SK-N-SH (cell line): ENCODE measurements at regions not wholly inside any gene's neighbourhood (a gene's known extent, or its start where the extent isn't known, plus 50 kb on each side); places are given as distances from the start of the nearest gene placed in this dataset.

Experiments
- CTCF ChIA-PET: fragments of 300-600, 350-600 bp; formaldehyde crosslinking; extraction: SDS; loops from one replicate; lab custom pipeline; 2021; lab: Yijun Ruan, JAX
- POLR2A ChIA-PET: fragments of 350-600 bp; sonication (Branson Sonifier 250); formaldehyde crosslinking; extraction: SDS; loops from one replicate; lab custom pipeline; 2020; ENCODE audit warnings: antibody characterized with exemption, inconsistent platforms; lab: Yijun Ruan, JAX
- DNase-seq: peaks from one replicate; pipeline ENCODE4 v3.0.0; 2012
- H2AFZ ChIP-seq: fragments of 200-600 bp; sonication (generic); 2 replicates; pipeline ENCODE4 v1.8.1; 2016; ENCODE audit warnings: antibody characterized with exemption, mild to moderate bottlenecking, low read depth
- H3F3A ChIP-seq: fragments of 200-600 bp; sonication (generic); replicated peaks from 2 replicates; pipeline ENCODE3; 2016; ENCODE audit warnings: antibody characterized with exemption, mild to moderate bottlenecking; ENCODE audit not compliant: insufficient read depth
- H3K27ac ChIP-seq, 2 experiments: fragments of 200-500 bp in 1 of 2; fragments of 200-600 bp in 1 of 2; sonication (Bioruptor generic) in 1 of 2; sonication (generic), shearing (Covaris generic) in 1 of 2; 2 replicates each; pipeline versions ENCODE4 v1.5.1 to v1.6.1; 2014 to 2016; ENCODE audit warnings: low read depth in 2 of 2, inconsistent platforms in 1 of 2, low read length in 1 of 2, mild to moderate bottlenecking in 1 of 2, mixed read lengths in 1 of 2
- H3K27me3 ChIP-seq: fragments of 200-600 bp; sonication (generic), shearing (Covaris generic); 2 replicates; pipeline ENCODE4 v1.6.1; 2016; ENCODE audit warnings: mixed run types; ENCODE audit not compliant: insufficient read depth
- H3K36me3 ChIP-seq, 2 experiments: fragments of 200-500 bp in 1 of 2; fragments of 200-600 bp in 1 of 2; sonication (Bioruptor generic) in 1 of 2; sonication (generic) in 1 of 2; replicated peaks in 1 of 2; 2 replicates each; pipeline versions ENCODE3 to v1.5.1; 2014 to 2016; ENCODE audit warnings: low read length in 1 of 2, mild to moderate bottlenecking in 1 of 2; ENCODE audit not compliant: insufficient read depth in 2 of 2, control insufficient read depth in 1 of 2
- H3K4me1 ChIP-seq, 2 experiments: fragments of 200-500 bp in 1 of 2; fragments of 200-600 bp in 1 of 2; sonication (Bioruptor generic) in 1 of 2; sonication (generic), shearing (Covaris generic) in 1 of 2; 2 replicates each; pipeline versions ENCODE4 v1.5.1 to v1.6.1; 2014 to 2016; ENCODE audit warnings: low read depth in 1 of 2, low read length in 1 of 2, mixed run types in 1 of 2; ENCODE audit not compliant: insufficient read depth in 2 of 2, control insufficient read depth in 1 of 2
- H3K4me2 ChIP-seq: fragments of 200-600 bp; sonication (generic), shearing (Covaris generic); 2 replicates; pipeline ENCODE4 v1.6.1; 2017; ENCODE audit warnings: mixed run types
- H3K4me3 ChIP-seq, 2 experiments: fragments of 200-500 bp in 1 of 2; fragments of 200-600 bp in 1 of 2; sonication (Bioruptor generic) in 1 of 2; sonication (generic), shearing (Covaris generic) in 1 of 2; 2 replicates each; pipeline versions ENCODE4 v1.5.1 to v1.8.1; 2014 to 2016; ENCODE audit warnings: low read depth in 2 of 2, inconsistent platforms in 1 of 2, low read length in 1 of 2, mild to moderate bottlenecking in 1 of 2, mixed read lengths in 1 of 2, moderate library complexity in 1 of 2
- H3K79me2 ChIP-seq: fragments of 200-600 bp; sonication (generic); 2 replicates; pipeline ENCODE4 v1.8.1; 2017; ENCODE audit warnings: mild to moderate bottlenecking; ENCODE audit not compliant: insufficient read depth
- H3K9ac ChIP-seq: fragments of 200-600 bp; sonication (generic); 2 replicates; pipeline ENCODE4 v1.6.1; 2017; ENCODE audit warnings: mixed run types
- H3K9me2 ChIP-seq: fragments of 200-600 bp; sonication (generic); 2 replicates; pipeline ENCODE4 v1.6.1; 2017; ENCODE audit warnings: mixed run types
- H3K9me3 ChIP-seq: fragments of 200-600 bp; sonication (generic); 2 replicates; pipeline ENCODE4 v1.6.1; 2017; ENCODE audit warnings: mixed run types, mild to moderate bottlenecking, moderate library complexity
- H4K20me1 ChIP-seq: fragments of 200-600 bp; sonication (generic); 2 replicates; pipeline ENCODE4 v1.6.1; 2017; ENCODE audit warnings: mild to moderate bottlenecking, mixed run types; ENCODE audit not compliant: insufficient read depth
- ELF1 ChIP-seq: IDR thresholded peaks from 2 replicates; pipeline ENCODE4 v1.4.0; 2012
- EP300 ChIP-seq, 2 experiments: IDR thresholded peaks; 2 replicates each; pipeline versions ENCODE4 v1.4.0 to v1.6.1; 2012; ENCODE audit warnings: borderline replicate concordance in 1 of 2, low read depth in 1 of 2, low read length in 1 of 2
- EZH2phosphoT487 ChIP-seq: fragments of 200-600 bp; sonication (generic); IDR thresholded peaks from 2 replicates; pipeline ENCODE4 v1.6.1; 2017; ENCODE audit warnings: low read depth, mixed run types, mild to moderate bottlenecking, antibody characterized with exemption, moderate library complexity, borderline replicate concordance
- FOSL2 ChIP-seq: IDR thresholded peaks from 2 replicates; pipeline ENCODE4 v1.4.0; 2012; ENCODE audit warnings: low read depth, mild to moderate bottlenecking, moderate library complexity, borderline replicate concordance
- FOXJ3 ChIP-seq: sonication (generic); formaldehyde crosslinking; IDR thresholded peaks from 2 replicates; pipeline ENCODE4 v1.5.1; 2020; ENCODE audit warnings: mild to moderate bottlenecking, missing genetic modification reagents
- FOXM1 ChIP-seq: IDR thresholded peaks from 2 replicates; pipeline ENCODE4 v1.4.0; 2012; ENCODE audit warnings: low read depth, mild to moderate bottlenecking
- JUND ChIP-seq: IDR thresholded peaks from 2 replicates; pipeline ENCODE4 v1.4.0; 2012
- MEF2A ChIP-seq: IDR thresholded peaks from 2 replicates; pipeline ENCODE4 v1.4.0; 2012; ENCODE audit warnings: low read depth, borderline replicate concordance
- MXI1 ChIP-seq: IDR thresholded peaks from 2 replicates; pipeline ENCODE4 v1.6.1; 2012; ENCODE audit warnings: mild to moderate bottlenecking, low read depth, low read length, improper control_type of control experiment
- NFIC ChIP-seq: IDR thresholded peaks from 2 replicates; pipeline ENCODE4 v1.4.0; 2012; ENCODE audit warnings: borderline replicate concordance
- RAD21 ChIP-seq: IDR thresholded peaks from 2 replicates; pipeline ENCODE4 v1.6.1; 2012; ENCODE audit warnings: mild to moderate bottlenecking, low read length
- RXRA ChIP-seq: IDR thresholded peaks from 2 replicates; pipeline ENCODE4 v1.4.0; 2012; ENCODE audit warnings: low read depth, mild to moderate bottlenecking, borderline replicate concordance
- SIN3A ChIP-seq: IDR thresholded peaks from 2 replicates; pipeline ENCODE4 v1.6.1; 2012; ENCODE audit warnings: low read depth, mild to moderate bottlenecking, low read length, moderate library complexity, borderline replicate concordance
- TAF1 ChIP-seq: IDR thresholded peaks from 2 replicates; pipeline ENCODE4 v1.6.1; 2012; ENCODE audit warnings: low read depth, mild to moderate bottlenecking, low read length, moderate library complexity, borderline replicate concordance
- TCF12 ChIP-seq: IDR thresholded peaks from 2 replicates; pipeline ENCODE4 v1.4.0; 2012
- TEAD4 ChIP-seq: IDR thresholded peaks from 2 replicates; pipeline ENCODE4 v1.4.0; 2012; ENCODE audit warnings: mild to moderate bottlenecking, borderline replicate concordance; ENCODE audit not compliant: insufficient read depth
- YY1 ChIP-seq: IDR thresholded peaks from 2 replicates; pipeline ENCODE4 v1.4.0; 2012; ENCODE audit warnings: low read depth, mild to moderate bottlenecking
- WGBS: methylation state at CpG from one replicate; pipeline ENCODE4 v1.1.6; 2017; ENCODE audit warnings: low lambda C conversion rate; 5-methylcytosine and 5-hydroxymethylcytosine counted together
- TF ChIP-seq, protein P1 (sequence below): IDR thresholded peaks from 2 replicates; pipeline ENCODE4; 2012
- TF ChIP-seq, protein P2 (sequence below): fragments of 150-350 bp; IDR thresholded peaks from 2 replicates; pipeline ENCODE4 v1.6.1; 2016; ENCODE audit warnings: mild to moderate bottlenecking, low read depth, low read length

DNA sequence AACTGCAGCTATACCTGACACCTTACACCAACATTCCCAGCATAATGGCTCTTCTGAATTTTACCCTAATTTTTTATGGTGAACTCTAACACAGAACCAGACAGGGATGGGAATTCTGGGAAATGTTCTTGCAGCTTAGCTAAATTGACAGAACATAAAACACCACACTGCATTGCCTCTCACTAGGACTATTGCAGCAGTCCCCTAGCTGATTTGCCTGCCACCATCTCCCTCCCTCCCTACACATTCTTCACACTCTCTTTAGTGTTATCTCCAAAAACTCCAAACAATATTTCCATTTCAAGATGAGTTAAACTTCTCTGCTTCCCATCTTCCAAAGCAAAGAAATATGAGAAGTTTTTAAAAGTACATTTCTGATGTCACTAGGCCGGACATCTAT, 733.9 kb upstream of the INTU start:
- H3K9me2 ChIP-seq = no peaks in the 10 kb centered on the region
- 73% methylated on average over 1 of the region's 1 CpG for WGBS
- no peak overlapping the region for H3K4me2 ChIP-seq

DNA sequence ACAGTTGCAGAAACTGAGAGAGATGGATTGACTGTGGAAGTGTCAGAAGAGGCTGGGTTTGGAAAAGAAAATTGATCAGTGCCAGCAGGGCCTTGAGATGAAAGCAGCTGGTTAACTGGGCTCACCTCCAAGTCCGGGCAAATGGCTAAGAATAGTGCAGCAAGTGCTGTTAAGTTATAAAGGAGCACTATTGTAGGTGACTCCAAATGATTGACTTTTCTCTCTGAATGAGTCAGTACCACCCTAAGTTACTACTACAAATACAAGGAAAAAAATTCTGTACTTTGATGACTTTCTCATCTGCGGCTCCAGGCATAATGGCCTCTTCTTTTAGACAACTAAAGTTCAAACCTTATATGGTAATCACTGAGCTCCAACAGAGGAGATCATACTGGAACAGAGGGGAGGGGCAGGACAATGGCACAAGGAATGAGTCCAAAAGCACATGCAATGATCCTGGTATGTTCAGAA, 733.4 kb upstream of the INTU start:
- Histone ChIP-seq H4K20me1 (no peaks in the 10 kb centered on the region), H3K4me1 (no peaks in the 10 kb centered on the region), H3K4me3 (no peak overlapping the region), H3K9ac (no peak overlapping the region), H3K79me2 (no peaks in the 10 kb centered on the region), H3K36me3 (no peaks in the 10 kb centered on the region), H3F3A (peaks cover 12% of the 10 kb centered on the region), H3K27me3 (no peaks in the 10 kb centered on the region), H2AFZ (no peak overlapping the region), H3K9me2 (no peaks in the 10 kb centered on the region), H3K27ac (peak overlapping the region; percentile 49 to 50; a peak in 3 of 4 replicates), H3K9me3 (0 out of 2 replicates have a peak, but pooled peaks cover 5% of the 10 kb centered on the region), H3K4me2 (no peak overlapping the region)
- 0% methylated on average over 2 of the region's 2 CpGs for WGBS
- ChIA-PET CTCF (no interaction called here), POLR2A (no interaction called here)
- DNase-seq = no peak
- TF ChIP-seq TCF12 = peak; percentile 59
- peak in 1 of 2 experiments; percentile 51; a peak in 1 of 4 replicates for TF ChIP-seq EP300 (IDR thresholded peaks at IDR 0.05; ENCODE audit: borderline replicate concordance in 1 of 2, low read depth in 1 of 2, low read length in 1 of 2)
- no peak for TF ChIP-seq MXI1
- TF ChIP-seq JUND = peak; percentile 11; the same call in 1 of the 2 replicates
- 0 out of 2 replicates have a peak, but pooled peaks have one; percentile 30 for TF ChIP-seq YY1
- TF ChIP-seq MEF2A = peak; percentile 30; the same call in 1 of the 2 replicates
- TF ChIP-seq, protein P1, sequence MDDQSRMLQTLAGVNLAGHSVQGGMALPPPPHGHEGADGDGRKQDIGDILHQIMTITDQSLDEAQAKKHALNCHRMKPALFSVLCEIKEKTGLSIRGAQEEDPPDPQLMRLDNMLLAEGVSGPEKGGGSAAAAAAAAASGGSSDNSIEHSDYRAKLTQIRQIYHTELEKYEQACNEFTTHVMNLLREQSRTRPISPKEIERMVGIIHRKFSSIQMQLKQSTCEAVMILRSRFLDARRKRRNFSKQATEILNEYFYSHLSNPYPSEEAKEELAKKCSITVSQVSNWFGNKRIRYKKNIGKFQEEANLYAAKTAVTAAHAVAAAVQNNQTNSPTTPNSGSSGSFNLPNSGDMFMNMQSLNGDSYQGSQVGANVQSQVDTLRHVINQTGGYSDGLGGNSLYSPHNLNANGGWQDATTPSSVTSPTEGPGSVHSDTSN = peak; percentile 32; the same call in 1 of the 2 replicates
- TF ChIP-seq NFIC = peak; percentile 70; the same call in 1 of the 2 replicates
- TF ChIP-seq ELF1 = no peak
- peak; percentile 38; the same call in 1 of the 2 replicates for TF ChIP-seq FOSL2
- TF ChIP-seq TAF1 = no peak

More for the DNA sequence above, 733.9 kb upstream of the INTU start:
- H4K20me1 ChIP-seq = no peaks in the 10 kb centered on the region
- H3K27me3 ChIP-seq = no peaks in the 10 kb centered on the region
- CTCF ChIA-PET = no interaction called here
- H3F3A ChIP-seq = peaks cover 12% of the 10 kb centered on the region
- H3K9ac ChIP-seq = no peak overlapping the region
- no peaks in the 10 kb centered on the region for H3K79me2 ChIP-seq
- peak overlapping the region; percentile 49 to 50; a peak in 3 of 4 replicates for H3K27ac ChIP-seq
- TF ChIP-seq EZH2phosphoT487 (no peak), FOXM1 (no peak), TCF12 (no peak), NFIC (no peak), TEAD4 (no peak), EP300 (IDR thresholded peaks at IDR 0.05; ENCODE audit: borderline replicate concordance in 1 of 2, low read depth in 1 of 2, low read length in 1 of 2) (no peak), MEF2A (no peak), RAD21 (no peak), YY1 (no peak), SIN3A (no peak), RXRA (no peak), FOXJ3 (CRISPR knock-in tag) (no peak)
- TF ChIP-seq, protein P1 = no peak
- TF ChIP-seq, protein P2, sequence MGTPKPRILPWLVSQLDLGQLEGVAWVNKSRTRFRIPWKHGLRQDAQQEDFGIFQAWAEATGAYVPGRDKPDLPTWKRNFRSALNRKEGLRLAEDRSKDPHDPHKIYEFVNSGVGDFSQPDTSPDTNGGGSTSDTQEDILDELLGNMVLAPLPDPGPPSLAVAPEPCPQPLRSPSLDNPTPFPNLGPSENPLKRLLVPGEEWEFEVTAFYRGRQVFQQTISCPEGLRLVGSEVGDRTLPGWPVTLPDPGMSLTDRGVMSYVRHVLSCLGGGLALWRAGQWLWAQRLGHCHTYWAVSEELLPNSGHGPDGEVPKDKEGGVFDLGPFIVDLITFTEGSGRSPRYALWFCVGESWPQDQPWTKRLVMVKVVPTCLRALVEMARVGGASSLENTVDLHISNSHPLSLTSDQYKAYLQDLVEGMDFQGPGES = no peak
- H3K4me3 ChIP-seq = no peak overlapping the region
- no peak for DNase-seq
- no peak overlapping the region for H2AFZ ChIP-seq
- H3K36me3 ChIP-seq = no peaks in the 10 kb centered on the region
- POLR2A ChIA-PET = no interaction called here
- H3K9me3 ChIP-seq = 0 out of 2 replicates have a peak, but pooled peaks cover 5% of the 10 kb centered on the region
- no peaks in the 10 kb centered on the region for H3K4me1 ChIP-seq
